ENCODE measurements at regions not wholly inside any gene's neighbourhood (a gene's known extent, or its start where the extent isn't known, plus 50 kb on each side); places are given as distances from the start of the nearest gene placed in this dataset.

- intact Hi-C loops (cut with micrococcal nuclease) (no loop called here), dilution Hi-C loops (cut with MboI; ENCODE audit: extremely low pct_ligation_motif_present, low sequenced_read_pairs) (no loop called here)
- Histone ChIP-seq H3K4me2 (ENCODE audit: insufficient read depth, low read length) (no peak overlapping the region), H3K27ac (ENCODE audit: insufficient read depth, low read depth, low read length) (no peak overlapping the region), H3K4me3 (replicated peaks in 1 of 3; ENCODE audit: insufficient read depth in 1 of 3, low read depth in 1 of 3, low read length in 3 of 3) (no peak overlapping the region), H3K9ac (replicated peaks; ENCODE audit: extremely low read depth, insufficient read depth, low read length) (no peak overlapping the region), H3K79me2 (ENCODE audit: control insufficient read depth, insufficient read depth, low read length) (no peaks in the 10 kb centered on the region), H3K4me1 (ENCODE audit: control insufficient read depth, extremely low read depth, insufficient read depth, low read length) (no peaks in the 10 kb centered on the region), H3K27me3 (ENCODE audit: control insufficient read depth in 2 of 2, insufficient read depth in 2 of 2, low read length in 2 of 2) (no peaks in the 10 kb centered on the region), H4K20me1 (replicated peaks; ENCODE audit: control insufficient read depth, extremely low read depth, insufficient read depth, low read length) (no peaks in the 10 kb centered on the region), H3K9me1 (replicated peaks; ENCODE audit: control insufficient read depth, extremely low read depth, insufficient read depth, low read length) (no peaks in the 10 kb centered on the region), H3K9me3 (replicated peaks; ENCODE audit: control insufficient read depth, insufficient read depth, low read length) (peaks cover 4% of the 10 kb centered on the region), H2AFZ (ENCODE audit: low read depth, low read length) (no peak overlapping the region), H3K36me3 (ENCODE audit: control insufficient read depth in 2 of 2, extremely low read depth in 1 of 2, insufficient read depth in 2 of 2, low read length in 2 of 2) (no peaks in the 10 kb centered on the region)
- POLR2A ChIA-PET = no interaction called here
- DNase-seq (ENCODE audit: low read depth, low spot score) = no peak
- no peak for FAIRE-seq
- TF ChIP-seq JUN (IDR thresholded peaks at IDR 0.05; ENCODE audit: borderline replicate concordance, insufficient read depth, insufficient read length, low read depth) (no peak), GATA2 (IDR thresholded peaks at IDR 0.05; ENCODE audit: insufficient read depth, insufficient read length, low read depth, low read length) (no peak), POLR2A (IDR thresholded peaks at IDR 0.05; ENCODE audit: low read depth, low read length) (no peak), MAX (IDR thresholded peaks at IDR 0.05; ENCODE audit: insufficient read depth, insufficient read length) (no peak), EZH2 (IDR thresholded peaks at IDR 0.05; ENCODE audit: borderline replicate concordance, low read depth, low read length, severe bottlenecking) (no peak), FOS (IDR thresholded peaks at IDR 0.05; ENCODE audit: borderline replicate concordance, insufficient read depth, low read length) (no peak), MYC (IDR thresholded peaks at IDR 0.05; ENCODE audit: low read depth, low read length) (no peak)
- CTCF ChIA-PET = no interaction called here
- BruUV-seq (replicated peaks) = no TSS peak
Observed at GRCh38 chr4:24237709-24238108, 346.6 kb downstream of the DHX15 start.

- ChIA-PET POLR2A (no interaction called here), CTCF (no interaction called here)
- Histone ChIP-seq H3K79me2 (ENCODE audit: control insufficient read depth, insufficient read depth, low read length) (no peaks in the 10 kb centered on the region), H3K27ac (ENCODE audit: insufficient read depth, low read depth, low read length) (no peak overlapping the region), H3K4me3 (replicated peaks in 1 of 3; ENCODE audit: insufficient read depth in 1 of 3, low read depth in 1 of 3, low read length in 3 of 3) (no peak overlapping the region), H2AFZ (ENCODE audit: low read depth, low read length) (no peak overlapping the region), H3K36me3 (ENCODE audit: control insufficient read depth in 2 of 2, extremely low read depth in 1 of 2, insufficient read depth in 2 of 2, low read length in 2 of 2) (no peaks in the 10 kb centered on the region), H3K9ac (replicated peaks; ENCODE audit: extremely low read depth, insufficient read depth, low read length) (no peak overlapping the region), H3K9me1 (replicated peaks; ENCODE audit: control insufficient read depth, extremely low read depth, insufficient read depth, low read length) (no peaks in the 10 kb centered on the region), H3K4me1 (ENCODE audit: control insufficient read depth, extremely low read depth, insufficient read depth, low read length) (no peaks in the 10 kb centered on the region), H3K4me2 (ENCODE audit: insufficient read depth, low read length) (no peak overlapping the region), H3K27me3 (ENCODE audit: control insufficient read depth in 2 of 2, insufficient read depth in 2 of 2, low read length in 2 of 2) (no peaks in the 10 kb centered on the region), H4K20me1 (replicated peaks; ENCODE audit: control insufficient read depth, extremely low read depth, insufficient read depth, low read length) (no peaks in the 10 kb centered on the region), H3K9me3 (replicated peaks; ENCODE audit: control insufficient read depth, insufficient read depth, low read length) (peaks cover 4% of the 10 kb centered on the region)
- DNase-seq (ENCODE audit: low read depth, low spot score) (no peak), FAIRE-seq (no peak)
- BruUV-seq (replicated peaks) = no TSS peak
- TF ChIP-seq MYC (IDR thresholded peaks at IDR 0.05; ENCODE audit: low read depth, low read length) (no peak), CTCF (IDR thresholded peaks at IDR 0.05; ENCODE audit: extremely low read depth in 1 of 2, insufficient read depth in 1 of 2, low read depth in 1 of 2, low read length in 2 of 2) (no peak), POLR2AphosphoS5 (IDR thresholded peaks at IDR 0.05; ENCODE audit: insufficient read depth, low read depth, low read length) (no peak), EZH2 (IDR thresholded peaks at IDR 0.05; ENCODE audit: borderline replicate concordance, low read depth, low read length, severe bottlenecking) (no peak), GATA2 (IDR thresholded peaks at IDR 0.05; ENCODE audit: insufficient read depth, insufficient read length, low read depth, low read length) (no peak), POLR2A (IDR thresholded peaks at IDR 0.05; ENCODE audit: low read depth, low read length) (no peak), JUN (IDR thresholded peaks at IDR 0.05; ENCODE audit: borderline replicate concordance, insufficient read depth, insufficient read length, low read depth) (no peak), MAX (IDR thresholded peaks at IDR 0.05; ENCODE audit: insufficient read depth, insufficient read length) (no peak), FOS (IDR thresholded peaks at IDR 0.05; ENCODE audit: borderline replicate concordance, insufficient read depth, low read length) (no peak)
- intact Hi-C loops (cut with micrococcal nuclease) = no loop called here
- dilution Hi-C loops (cut with MboI; ENCODE audit: extremely low pct_ligation_motif_present, low sequenced_read_pairs) = no loop called here
Observed at GRCh38 chr4:24236532-24236931, 346.7 kb upstream of the PPARGC1A start.

All from endothelial cell of umbilical vein (primary cell).